ENCODE measurements at regions not wholly inside any gene's neighbourhood (a gene's known extent, or its start where the extent isn't known, plus 50 kb on each side); places are given as distances from the start of the nearest gene placed in this dataset.
A peak's percentile ranks its signal among the peaks of the same experiment; 100 is the strongest.
"Not testable (repeated sequence)": the region's sequence is repeated elsewhere in the genome, so short reads cannot be mapped to it uniquely, and the experiment has no call there.

- DNase-seq (ENCODE audit: low read depth), result no peak
Measured at GRCh38 chr17:77619851-77620250, 338.7 kb upstream of the TNRC6C start.

DNA sequence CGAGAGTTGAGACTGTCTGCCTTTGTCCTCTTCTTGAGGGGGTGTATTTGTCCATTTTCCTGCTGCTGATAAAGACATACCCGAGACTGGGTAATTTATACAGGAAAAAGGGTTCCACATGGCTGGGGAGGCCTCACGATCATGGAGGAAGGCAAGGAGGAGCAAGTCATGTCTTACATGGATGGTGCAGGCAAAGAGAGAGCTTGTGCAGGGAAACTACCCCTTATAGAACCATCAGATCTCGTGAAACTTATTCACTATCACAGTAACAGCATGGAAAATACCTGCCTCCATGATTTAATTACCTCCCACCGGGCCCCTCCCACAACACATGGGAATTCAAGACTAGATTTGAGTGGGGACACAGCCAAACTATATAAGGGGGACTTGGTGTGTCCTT is 338.2 kb upstream of the TNRC6C start:
- DNase-seq (ENCODE audit: low read depth), result no peak

- not testable (repeated sequence) for DNase-seq (ENCODE audit: low read depth)
Measured at GRCh38 chr17:77622084-77622483, 336.4 kb upstream of the TNRC6C start.

- DNase-seq (ENCODE audit: low read depth), result no peak
Measured at GRCh38 chr17:77622647-77623046, 335.9 kb upstream of the TNRC6C start.

DNA sequence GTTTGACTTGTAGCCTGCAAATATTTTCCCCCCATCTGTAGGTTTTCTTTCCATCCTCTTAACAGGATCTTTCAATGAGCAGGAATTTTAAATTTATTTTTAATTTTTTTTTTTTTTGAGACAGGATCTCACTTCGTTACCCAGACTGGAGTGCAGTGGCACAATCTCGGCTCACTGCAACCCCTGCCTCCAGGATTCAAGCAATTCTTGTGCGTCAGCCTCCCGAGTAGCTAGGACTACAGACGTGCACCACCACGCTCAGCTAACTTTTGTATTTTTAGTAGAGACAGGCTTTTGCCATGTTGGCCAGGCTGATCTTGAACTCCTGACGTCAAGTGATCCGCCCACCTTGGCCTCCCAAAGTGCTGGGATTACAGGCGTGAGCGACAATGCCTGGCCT is 335.2 kb upstream of the TNRC6C start:
- not testable (repeated sequence) for DNase-seq (ENCODE audit: low read depth)

DNA sequence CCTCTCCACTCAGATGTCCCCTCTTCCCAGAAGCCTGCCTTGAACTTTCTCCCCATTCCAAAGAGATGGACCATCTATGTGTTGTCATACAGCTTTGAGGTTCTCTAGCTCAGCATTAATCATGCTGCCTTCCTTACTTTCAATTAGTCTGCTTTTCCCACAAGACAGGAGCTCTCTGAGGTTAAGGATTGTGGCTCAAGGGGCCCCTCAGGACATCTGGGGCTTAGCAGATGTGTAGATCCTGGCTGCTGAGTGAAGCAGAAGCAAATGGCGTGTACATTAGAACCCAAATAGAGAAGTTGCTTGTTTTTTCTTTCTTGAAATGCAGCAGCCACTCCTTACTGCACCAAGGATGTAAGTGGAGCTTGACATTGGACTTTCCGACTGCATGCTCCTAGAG is 330.5 kb upstream of the TNRC6C start:
- no peak for DNase-seq (ENCODE audit: low read depth)

DNA sequence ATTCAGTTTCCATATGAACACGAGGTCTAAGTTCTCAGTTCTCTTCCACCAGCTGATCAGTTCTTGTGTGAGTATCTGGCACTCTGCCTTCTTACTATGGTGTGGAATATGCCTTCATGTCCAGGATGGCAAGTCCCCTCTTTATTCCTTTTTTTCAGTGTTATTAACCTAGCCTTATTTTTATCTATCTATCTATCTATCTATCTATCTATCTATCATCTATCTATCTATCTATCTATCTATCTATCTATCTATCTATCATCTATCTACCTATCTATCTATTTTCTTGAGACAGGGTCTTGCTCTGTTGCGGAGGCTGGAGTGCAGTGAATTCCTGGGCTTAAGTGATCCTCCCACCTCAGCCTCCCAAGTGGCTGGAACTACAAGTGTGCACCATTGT is 329.2 kb upstream of the TNRC6C start:
- not testable (repeated sequence) for DNase-seq (ENCODE audit: low read depth)

GRCh38 chr17:77631307-77631706 is 327.2 kb upstream of the TNRC6C start:
- DNase-seq (ENCODE audit: low read depth), result no peak

DNA sequence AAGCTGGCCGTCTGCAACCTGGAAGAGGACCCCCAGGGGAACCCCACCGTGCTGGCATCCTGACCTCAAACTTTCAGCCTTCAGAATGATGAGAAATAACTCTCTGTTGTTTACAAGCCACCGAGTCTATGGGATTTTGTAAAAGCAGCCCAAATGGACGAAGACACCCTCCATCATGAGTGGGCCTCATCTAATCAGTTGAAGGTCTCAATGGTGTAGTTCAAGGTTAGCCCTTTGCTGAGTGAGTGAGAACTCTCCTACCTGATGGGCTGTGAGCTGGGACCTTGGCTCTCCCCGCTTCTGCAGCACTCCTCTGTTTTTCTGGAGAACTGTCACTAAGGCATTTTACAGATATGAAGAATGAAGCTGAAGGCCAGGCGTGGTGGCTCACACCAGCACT is 325.9 kb upstream of the TNRC6C start:
- no peak for DNase-seq (ENCODE audit: low read depth)

- no peak for DNase-seq (ENCODE audit: low read depth)
Measured at GRCh38 chr17:77634710-77635109, 323.8 kb upstream of the TNRC6C start.

DNA sequence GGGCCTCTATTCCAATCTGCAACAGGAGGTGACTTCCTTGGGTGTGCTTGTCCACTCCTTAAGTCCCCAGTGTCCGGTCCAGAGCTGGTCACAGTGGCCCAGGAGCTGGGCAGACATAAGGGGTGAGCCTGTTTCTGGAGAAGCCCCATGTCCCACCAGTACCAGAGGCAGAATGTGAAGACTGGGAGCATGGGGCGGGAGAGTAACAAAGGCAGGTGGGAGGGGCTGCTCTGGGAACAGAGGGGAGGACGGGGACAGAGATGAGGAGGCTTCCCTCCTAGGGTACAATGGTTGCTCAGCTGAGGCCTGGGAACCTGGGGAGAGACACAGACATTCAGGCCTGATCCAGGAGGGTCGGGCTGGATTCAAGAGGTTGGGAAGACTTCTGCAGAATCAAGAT is 323.3 kb upstream of the TNRC6C start:
- no peak for DNase-seq (ENCODE audit: low read depth)

- not testable (repeated sequence) for DNase-seq (ENCODE audit: low read depth)
Measured at GRCh38 chr17:77635785-77636184, 322.7 kb upstream of the TNRC6C start.

DNA sequence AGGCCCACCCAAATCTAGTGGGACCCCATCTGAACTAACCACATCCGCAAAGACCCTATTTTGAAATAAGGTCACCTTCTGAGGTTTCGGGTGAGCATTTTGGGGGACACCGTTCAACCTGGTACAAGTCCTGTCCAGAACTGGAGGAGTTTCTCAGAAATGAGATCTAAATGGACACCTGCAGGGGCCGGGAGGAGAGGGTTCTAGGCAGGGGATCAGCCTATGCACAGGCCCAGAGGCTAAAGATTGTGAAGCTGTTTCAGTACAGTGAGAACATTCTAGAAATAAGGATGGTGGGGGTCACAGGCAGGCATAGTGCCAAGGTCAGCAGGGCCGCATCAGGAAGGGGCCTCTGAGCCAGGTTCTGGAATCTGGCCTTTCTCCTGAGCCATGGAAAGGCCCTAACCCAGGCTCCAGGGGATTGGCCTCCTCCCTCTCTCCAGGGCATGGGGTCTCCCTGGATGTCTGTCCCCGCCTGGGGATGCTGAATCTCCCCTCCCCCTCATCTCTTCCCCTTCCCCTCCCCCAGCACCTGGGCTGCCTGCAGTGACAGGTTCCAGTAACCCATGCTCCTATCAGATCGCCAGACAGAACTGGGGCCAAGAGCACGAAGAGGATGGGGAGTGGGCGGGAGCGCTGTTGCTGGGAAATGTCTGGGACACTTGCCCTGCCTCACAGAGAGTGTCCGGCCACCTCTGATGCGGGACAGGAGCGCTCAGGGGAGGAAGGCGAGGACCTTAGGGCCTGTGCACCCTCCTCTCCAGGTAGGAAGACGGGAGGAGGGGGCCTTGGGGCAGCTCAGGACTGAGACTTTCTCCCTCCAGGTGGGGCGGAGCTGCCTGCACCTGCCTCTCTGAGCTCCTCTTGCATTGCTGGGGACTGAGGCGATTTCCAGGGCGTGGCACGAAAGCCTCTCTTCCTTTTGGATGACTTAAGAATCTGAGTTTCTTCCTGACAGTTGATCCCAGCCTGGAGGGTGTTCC is 321.4 kb upstream of the TNRC6C start:
- DNase-seq (ENCODE audit: low read depth), result no peak

DNA sequence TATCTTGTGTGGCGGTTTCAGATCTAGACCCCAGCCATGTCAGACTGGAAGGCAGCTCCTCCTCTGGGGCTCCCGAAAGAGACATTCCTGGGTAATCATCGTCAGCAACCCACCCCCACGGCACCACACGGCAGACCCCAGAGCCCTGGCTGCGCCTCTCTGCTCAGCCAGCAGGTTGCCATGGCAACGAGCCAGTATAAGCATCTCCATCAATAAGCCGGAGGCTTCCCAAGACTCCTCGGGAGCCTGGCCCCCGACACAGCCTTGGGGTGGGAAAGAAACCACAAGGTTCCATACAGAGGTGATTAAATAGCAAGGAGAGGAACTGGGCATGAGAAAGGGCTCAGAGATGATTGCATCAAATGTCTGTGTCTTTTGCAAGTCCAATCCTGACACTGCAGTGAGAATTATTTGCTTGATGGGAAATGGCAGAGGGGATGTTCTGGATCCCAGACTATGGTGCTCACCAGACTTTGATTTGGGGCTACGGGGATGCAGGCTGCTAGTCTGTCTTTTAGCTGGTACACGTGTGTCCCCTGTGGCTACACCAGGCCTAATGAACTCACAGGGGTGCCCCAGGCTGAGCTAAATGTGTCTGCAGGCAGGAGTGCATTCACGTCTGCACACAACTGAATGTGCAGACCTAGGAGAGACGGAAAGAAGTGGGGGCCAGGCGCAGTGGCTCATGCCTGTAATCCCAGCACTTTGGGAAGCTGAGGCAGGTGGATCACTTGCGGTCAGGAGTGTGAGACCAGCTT is 320.5 kb upstream of the TNRC6C start:
- DNase-seq (ENCODE audit: low read depth), result no peak

DNA sequence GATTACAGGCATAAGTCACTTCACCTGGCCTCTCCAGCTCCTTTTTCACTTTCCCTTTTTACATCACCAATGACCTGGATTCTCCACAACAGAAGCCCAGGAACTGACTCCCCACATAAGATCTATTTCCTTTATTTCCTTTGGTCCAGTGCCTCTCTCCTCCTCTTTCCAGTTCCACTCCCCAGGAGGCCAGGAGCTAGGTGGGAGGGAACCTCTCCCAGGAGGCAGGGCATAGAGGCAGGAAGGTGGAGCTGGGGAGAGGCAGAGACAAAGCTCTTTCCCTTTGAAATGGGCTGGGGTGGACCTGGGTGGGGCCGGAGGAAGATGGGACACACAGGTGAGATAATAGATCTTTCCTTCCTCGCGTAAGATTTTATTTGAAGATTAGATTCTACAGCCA is 318.3 kb upstream of the TNRC6C start:
- no peak for DNase-seq (ENCODE audit: low read depth)

DNA sequence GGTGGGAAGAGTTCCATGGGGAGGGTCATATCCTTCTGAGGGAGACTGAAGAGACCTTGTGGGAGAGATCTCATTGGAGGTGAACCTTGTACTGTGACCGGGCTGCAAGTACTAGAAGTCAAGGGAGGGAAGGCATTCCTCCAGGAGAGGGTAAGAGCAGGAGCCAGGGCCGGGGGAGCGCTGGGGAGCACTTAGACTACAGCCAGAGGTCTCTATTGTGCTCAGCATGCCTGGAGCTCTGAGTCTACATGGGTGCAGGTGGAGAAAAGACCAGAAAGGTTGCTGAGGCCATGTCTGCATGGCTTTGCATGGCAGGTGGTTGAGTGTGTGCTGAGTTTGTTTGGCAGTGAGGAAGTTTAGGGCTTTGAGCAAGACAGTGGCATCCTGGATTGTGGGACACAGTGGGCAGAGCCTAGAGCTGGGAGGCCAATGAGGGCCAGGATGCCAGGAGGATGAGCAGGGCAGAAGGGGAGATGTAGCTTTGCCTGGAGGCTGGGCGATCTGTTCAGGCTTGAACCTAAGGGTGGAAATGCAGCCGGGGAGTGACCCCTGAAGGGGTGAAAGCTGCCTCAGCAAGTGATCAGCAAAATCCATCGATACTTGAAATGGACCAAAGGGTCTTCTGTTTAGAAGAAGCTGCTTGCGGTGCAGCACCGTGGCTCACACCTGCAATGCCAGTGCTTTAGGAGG is 317.4 kb upstream of the TNRC6C start:
- DNase-seq (ENCODE audit: low read depth), result no peak

- no peak for DNase-seq (ENCODE audit: low read depth)
Measured at GRCh38 chr17:77641718-77642117, 316.8 kb upstream of the TNRC6C start.

GRCh38 chr17:77644181-77645071 is 314.1 kb upstream of the TNRC6C start:
- DNase-seq (ENCODE audit: low read depth), result no peak

- peak; percentile 40 for DNase-seq (ENCODE audit: low read depth)
Measured at GRCh38 chr17:77645072-77646045, 313.1 kb upstream of the TNRC6C start.

DNA sequence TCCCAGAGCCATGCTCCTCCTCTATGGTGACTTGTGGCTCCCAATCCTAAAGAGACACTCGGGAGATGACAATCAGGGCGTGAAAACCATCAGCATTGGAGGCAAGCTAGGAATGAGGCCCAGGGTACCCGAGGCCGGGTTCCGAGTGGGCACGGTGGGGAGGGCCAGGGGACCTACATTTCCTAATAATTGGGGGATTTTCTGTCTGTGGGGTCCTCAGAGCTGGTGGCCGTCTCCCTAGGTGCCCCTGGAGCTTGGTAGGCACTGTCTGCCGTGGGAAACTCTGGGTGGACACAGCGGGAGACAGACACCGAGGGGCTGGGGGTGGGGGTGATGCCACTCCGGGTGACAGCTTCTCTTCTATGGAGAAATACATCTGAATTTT is 312.5 kb upstream of the TNRC6C start:
- DNase-seq (ENCODE audit: low read depth), result no peak

Data from T follicular helper cell (primary cell).